GM12878 (cell line): ENCODE measurements at regions not wholly inside any gene's neighbourhood (a gene's known extent, or its start where the extent isn't known, plus 50 kb on each side); places are given as distances from the start of the nearest gene placed in this dataset.
A peak's percentile ranks its signal among the peaks of the same experiment; 100 is the strongest.

Source experiments
- ASH2L ChIP-seq: fragments of 300-600, 200-600 bp; sonication (generic); IDR thresholded peaks from 2 replicates; pipeline ENCODE4 v1.6.1; 2017; ENCODE audit warnings: low read depth, mild to moderate bottlenecking, borderline replicate concordance
- CTCF ChIP-seq, 3 experiments: IDR thresholded peaks in 2 of 3; conservative IDR thresholded peaks in 1 of 3; 2 replicates each; pipeline ENCODE4 v1.5.1; 2011; ENCODE audit warnings: low read depth in 3 of 3, low read length in 3 of 3, mild to moderate bottlenecking in 3 of 3, control low read depth in 2 of 3, moderate library complexity in 2 of 3, inconsistent platforms in 1 of 3, mixed read lengths in 1 of 3; ENCODE audit not compliant: control insufficient read depth in 2 of 3, insufficient read depth in 1 of 3; ENCODE audit errors: extremely low read depth in 1 of 3
- EGR1 ChIP-seq, 2 experiments: IDR thresholded peaks; 1 replicate in 1 of 2; 2 replicates in 1 of 2; pipeline ENCODE4 v1.6.1; 2011 to 2012; ENCODE audit warnings: low read depth in 2 of 2, low read length in 2 of 2, borderline replicate concordance in 1 of 2, mild to moderate bottlenecking in 1 of 2, moderate library complexity in 1 of 2
- EZH2 ChIP-seq: IDR thresholded peaks from 2 replicates; pipeline ENCODE4 v1.6.1; 2012; ENCODE audit warnings: low read depth, mild to moderate bottlenecking, control low read depth, inconsistent platforms, low read length, borderline replicate concordance; ENCODE audit not compliant: control insufficient read depth
- POLR2A ChIP-seq: IDR thresholded peaks from 2 replicates; pipeline ENCODE4 v1.6.1; 2011; ENCODE audit warnings: low read depth, mild to moderate bottlenecking, low read length
- POLR2AphosphoS5 ChIP-seq: IDR thresholded peaks from 2 replicates; pipeline ENCODE4 v1.6.1; 2011; ENCODE audit warnings: mild to moderate bottlenecking, low read length, inconsistent platforms
- SIN3A ChIP-seq: IDR thresholded peaks from 2 replicates; pipeline ENCODE4 v1.6.1; 2012; ENCODE audit warnings: low read depth, low read length, improper control_type of control experiment
- TARDBP ChIP-seq: IDR thresholded peaks from 2 replicates; pipeline ENCODE4 v1.6.1; 2016; ENCODE audit warnings: borderline replicate concordance
- WRNIP1 ChIP-seq: IDR thresholded peaks from 2 replicates; pipeline ENCODE4 v1.6.1; 2011; ENCODE audit warnings: low read depth, low read length, improper control_type of control experiment, borderline replicate concordance
- TF ChIP-seq, protein P1 (sequence below): IDR thresholded peaks from 2 replicates; pipeline ENCODE4 v1.6.1; 2011; ENCODE audit warnings: borderline replicate concordance, low read depth, mild to moderate bottlenecking, moderate library complexity, mixed read lengths, low read length; ENCODE audit not compliant: insufficient read depth; ENCODE audit errors: extremely low read length

DNA sequence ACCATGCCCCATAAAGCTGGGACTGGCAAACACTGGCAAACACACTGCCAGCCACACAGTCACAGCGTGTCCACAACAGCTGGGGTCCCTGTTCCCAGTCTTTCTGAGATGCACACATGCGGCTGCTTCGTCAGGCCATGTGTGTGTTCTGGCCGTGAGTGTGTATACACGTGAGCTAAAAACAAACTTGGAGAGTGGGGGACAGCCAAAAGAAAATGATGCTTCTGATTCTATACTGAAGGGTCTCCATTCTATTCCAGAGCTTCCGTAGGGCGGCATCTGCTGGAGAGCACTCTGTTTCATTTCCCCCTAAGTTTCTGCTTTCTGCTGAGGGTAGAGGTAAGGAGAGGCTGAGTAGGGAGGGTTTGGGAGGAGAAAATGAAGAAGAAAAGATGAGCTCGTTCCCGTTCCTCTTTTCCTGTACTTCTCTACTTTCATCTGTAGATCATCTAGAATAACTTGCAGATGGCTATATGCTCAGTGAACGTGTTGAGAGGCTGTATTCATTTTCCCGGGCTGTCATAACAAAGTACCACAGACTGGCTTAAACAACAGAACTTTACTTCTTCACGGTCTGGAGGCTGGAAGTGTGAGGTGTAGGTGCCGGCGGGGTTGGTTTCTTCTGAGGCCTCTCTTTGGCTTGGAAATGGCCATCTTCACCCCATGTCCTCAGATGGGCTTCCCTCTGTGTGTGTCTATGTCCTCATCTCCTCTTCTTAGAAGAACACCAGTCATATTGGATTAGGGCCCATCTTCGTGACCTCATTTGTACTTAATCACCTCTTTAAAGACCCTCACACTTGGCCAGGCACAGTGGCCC, 151.6 kb downstream of the TOMM20 start:
- TF ChIP-seq, protein P1, sequence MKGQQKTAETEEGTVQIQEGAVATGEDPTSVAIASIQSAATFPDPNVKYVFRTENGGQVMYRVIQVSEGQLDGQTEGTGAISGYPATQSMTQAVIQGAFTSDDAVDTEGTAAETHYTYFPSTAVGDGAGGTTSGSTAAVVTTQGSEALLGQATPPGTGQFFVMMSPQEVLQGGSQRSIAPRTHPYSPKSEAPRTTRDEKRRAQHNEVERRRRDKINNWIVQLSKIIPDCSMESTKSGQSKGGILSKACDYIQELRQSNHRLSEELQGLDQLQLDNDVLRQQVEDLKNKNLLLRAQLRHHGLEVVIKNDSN: no peak
- TF ChIP-seq EGR1 (IDR thresholded peaks at IDR 0.05; ENCODE audit: borderline replicate concordance in 1 of 2, low read depth in 2 of 2, low read length in 2 of 2) (no peak), WRNIP1 (no peak), ASH2L (no peak), CTCF (IDR thresholded peaks at IDR 0.05 in 2 of 3, conservative IDR thresholded peaks at IDR 0.05 in 1 of 3; ENCODE audit: control insufficient read depth in 2 of 3, extremely low read depth in 1 of 3, insufficient read depth in 1 of 3, low read depth in 3 of 3, low read length in 3 of 3) (peak in 1 of 3 experiments; percentile 11; a peak in 1 of 6 replicates), SIN3A (no peak), EZH2 (no peak), TARDBP (no peak), POLR2AphosphoS5 (no peak), POLR2A (no peak)
